Posterior cingulate gyrus (tissue), 11 donors: ENCODE measurements at regions not wholly inside any gene's neighbourhood (a gene's known extent, or its start where the extent isn't known, plus 50 kb on each side); places are given as distances from the start of the nearest gene placed in this dataset.
A peak's percentile ranks its signal among the peaks of the same experiment; 100 is the strongest.
"Not testable (repeated sequence)": the region's sequence is repeated elsewhere in the genome, so short reads cannot be mapped to it uniquely, and the experiment has no call there.

Source experiments
- DNase-seq, 10 donors: peaks; one replicate each; pipeline versions ENCODE4 v3.0.0 to v3.0.0-alpha.2; 2020 to 2021; ENCODE audit warnings: mixed read lengths in 3 of 10
- intact Hi-C: fragments of 100-400 bp; cut with DNase I; formaldehyde crosslinking; loops from one replicate; pipeline ENCODE4 v1.15.1; 2023

GRCh38 chr5:161042443-161042842 is 190.4 kb upstream of the ATP10B start:
- intact Hi-C loops, result no loop called here
- no peak for DNase-seq

GRCh38 chr5:161040818-161041217 is 188.8 kb upstream of the ATP10B start:
- intact Hi-C loops, result no loop called here
- DNase-seq, result no peak

GRCh38 chr5:161036296-161036695 is 184.3 kb upstream of the ATP10B start:
- DNase-seq, result no peak
- intact Hi-C loops, result no loop called here

DNA sequence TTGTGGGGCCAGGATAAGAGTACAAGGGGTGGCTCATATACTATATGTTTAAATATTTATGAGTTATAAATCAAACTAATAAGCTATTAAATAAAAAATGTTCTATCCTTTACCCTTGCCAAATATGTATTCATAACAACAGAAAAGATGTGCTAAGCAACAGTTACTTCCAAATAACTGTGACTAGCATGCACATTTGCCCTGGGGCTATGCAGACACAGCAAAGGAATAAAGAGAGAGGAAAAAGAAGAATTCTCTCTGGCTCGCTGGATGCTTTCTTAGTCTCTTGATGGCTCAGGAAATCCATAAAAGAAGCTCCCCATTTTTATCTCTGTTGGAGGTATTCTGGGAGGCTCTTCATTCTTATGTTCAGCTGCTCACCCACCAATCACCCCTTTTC is 182.4 kb upstream of the ATP10B start:
- DNase-seq, result no peak
- intact Hi-C loops, result no loop called here

GRCh38 chr5:161030229-161030628 is 178.2 kb upstream of the ATP10B start:
- DNase-seq, result no peak
- intact Hi-C loops, result no loop called here

DNA sequence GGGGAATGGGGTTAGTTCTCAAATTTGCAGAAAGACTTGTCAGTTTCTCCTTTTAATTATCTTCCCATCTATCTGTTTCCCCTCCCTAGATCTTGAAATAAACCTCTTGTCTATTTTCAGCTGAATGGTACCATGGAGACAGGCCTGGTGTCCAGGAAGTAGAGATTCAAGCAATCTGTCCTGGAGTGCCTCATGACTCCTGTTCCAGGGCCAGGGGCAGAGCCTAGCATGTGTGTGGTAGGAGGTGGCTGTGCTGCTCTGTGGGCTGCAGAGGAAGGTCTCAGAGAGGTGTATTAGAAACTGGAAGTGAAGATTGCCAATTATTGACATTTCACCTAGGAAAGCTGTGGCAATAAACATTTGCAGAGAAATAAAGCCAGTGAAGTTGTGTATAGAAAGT is 175.8 kb upstream of the ATP10B start:
- DNase-seq, result no peak
- intact Hi-C loops, result no loop called here

- intact Hi-C loops, result no loop called here
- peak in 2 of 10 donors; percentile 16 to 37 for DNase-seq
Observed at GRCh38 chr5:161023551-161023950, 171.5 kb upstream of the ATP10B start.

GRCh38 chr5:161022151-161022550 is 170.1 kb upstream of the ATP10B start:
- intact Hi-C loops, result no loop called here
- no peak for DNase-seq

DNA sequence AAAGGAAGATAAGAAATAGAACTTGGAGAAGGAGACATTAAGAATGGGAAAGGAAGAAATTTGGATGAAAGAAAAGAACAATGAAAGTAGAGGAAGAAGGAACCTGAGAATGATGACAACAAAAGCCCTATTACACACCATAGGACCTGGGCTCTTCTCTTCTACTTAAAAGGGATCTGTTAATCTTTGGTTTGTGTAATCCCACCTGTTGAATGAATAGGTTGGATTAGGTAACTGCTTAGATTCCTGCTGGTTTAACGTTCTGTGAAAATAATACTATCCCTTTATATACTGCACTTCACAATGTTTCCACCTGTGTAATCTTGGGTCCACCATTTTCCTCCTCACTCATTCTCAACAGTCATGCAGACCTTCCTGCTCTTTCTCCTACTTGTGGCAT is 157.8 kb upstream of the ATP10B start:
- intact Hi-C loops, result no loop called here
- DNase-seq, result no peak

DNA sequence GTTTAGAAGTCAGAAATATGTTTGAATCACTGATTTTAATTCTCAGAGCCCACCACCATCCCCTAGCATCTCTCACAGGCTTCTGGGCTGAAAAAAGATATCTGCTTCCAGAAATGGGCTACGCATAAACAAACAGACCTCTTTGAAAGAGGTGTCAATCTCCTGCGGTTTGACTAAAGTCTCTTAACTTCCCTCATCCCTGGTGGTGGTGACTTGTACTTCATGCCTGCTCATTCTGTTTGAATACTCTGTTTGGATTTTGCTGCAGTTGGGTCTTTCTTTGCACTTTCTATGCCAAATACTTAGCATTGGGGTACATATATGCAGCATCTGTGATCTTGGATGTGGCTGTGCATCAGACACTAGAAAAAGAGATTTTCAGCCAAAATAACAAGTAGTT is 157.2 kb upstream of the ATP10B start:
- DNase-seq, result no peak
- intact Hi-C loops, result no loop called here

DNA sequence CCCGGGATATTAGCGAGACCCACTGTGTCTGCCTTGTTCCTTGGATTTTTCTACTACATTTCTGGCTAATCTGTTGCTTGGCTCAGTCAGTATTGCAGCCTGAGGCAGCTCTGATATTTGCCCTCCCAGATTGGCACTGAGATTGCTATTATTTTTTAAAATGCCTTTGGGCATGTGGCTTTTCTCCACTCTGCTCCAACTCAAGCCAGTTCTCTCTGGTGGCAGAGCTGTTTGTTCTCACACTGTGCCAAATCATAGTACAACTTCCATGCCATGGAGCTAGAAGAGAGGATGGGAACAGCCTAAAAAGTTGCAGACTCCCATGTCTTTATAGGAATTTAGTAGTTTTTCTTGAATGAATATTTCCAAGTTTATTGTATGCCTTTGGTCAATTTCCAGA is 155.9 kb upstream of the ATP10B start:
- DNase-seq, result peak in 1 of 10 donors; percentile 8
- intact Hi-C loops, result no loop called here

DNA sequence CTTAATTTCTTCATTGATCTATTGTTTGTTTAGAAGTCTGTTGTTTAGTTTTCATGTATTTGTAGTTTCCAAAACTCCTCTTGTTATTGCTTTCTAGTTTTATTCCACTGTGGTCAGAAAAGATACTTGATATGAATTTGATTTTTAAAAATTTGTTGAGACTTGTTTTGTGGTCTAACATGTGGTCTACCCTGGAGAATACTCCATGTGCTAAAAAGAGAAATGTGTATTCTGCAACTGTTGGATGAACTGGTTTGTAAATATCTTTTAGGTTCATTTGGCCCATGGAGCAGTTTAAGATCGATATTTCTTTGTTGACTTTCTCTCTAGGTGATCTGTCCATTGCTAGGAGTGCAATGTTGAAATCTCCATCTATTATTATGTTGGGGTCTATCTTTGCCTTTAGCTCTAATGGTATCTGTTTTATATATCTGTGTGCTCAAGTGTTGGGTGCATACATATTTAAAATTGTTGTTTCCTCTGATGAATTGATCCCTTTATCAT is 150.6 kb upstream of the ATP10B start:
- intact Hi-C loops, result no loop called here
- no peak for DNase-seq

DNA sequence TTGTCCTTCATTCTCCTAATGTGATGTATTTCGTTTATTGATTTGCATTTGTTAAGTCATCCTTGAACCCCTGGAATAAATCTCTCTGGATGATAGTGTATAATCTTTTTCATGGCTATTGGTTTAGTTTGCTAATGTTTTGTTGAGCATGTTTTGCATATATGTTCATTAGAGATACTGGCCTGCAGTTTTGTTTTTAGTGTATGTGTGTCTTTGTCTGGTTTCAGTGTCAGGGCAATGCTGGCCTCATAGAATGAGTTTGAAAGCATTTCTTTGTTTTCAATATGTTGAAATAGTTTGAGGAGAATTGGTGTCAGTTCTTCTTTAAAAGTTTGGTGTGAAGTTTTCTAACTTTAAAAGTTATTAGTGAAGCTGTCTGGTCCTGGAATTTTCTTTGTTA is 149.6 kb upstream of the ATP10B start:
- no peak for DNase-seq
- intact Hi-C loops, result no loop called here

GRCh38 chr5:161001142-161001541 is 149.1 kb upstream of the ATP10B start:
- intact Hi-C loops, DNase-seq: not testable (repeated sequence)

GRCh38 chr5:160991205-160991604 is 139.2 kb upstream of the ATP10B start:
- intact Hi-C loops, result no loop called here
- no peak for DNase-seq

GRCh38 chr5:160979385-160979784 is 127.4 kb upstream of the ATP10B start:
- no peak for DNase-seq
- intact Hi-C loops, result no loop called here

GRCh38 chr5:160978944-160979343 is 126.9 kb upstream of the ATP10B start:
- intact Hi-C loops, result no loop called here
- no peak for DNase-seq

DNA sequence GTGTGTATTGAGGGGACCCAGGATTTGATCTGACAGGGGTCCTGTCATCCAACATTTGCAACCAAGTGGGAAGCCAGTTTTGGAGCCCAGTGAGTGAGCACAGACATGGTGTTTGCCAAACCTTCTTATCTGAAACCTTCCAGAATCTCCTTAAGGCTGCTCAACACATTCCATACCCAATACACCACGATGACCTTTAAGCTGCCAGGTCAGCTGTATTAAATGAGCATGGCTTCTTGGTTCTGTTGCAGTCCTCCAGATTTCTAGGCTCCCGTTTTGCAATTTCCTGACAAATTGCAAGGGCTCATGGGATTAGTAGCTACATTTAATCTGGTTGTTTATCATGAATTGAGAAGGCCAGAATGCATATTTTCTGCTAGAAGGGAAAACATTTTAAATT is 124.2 kb upstream of the ATP10B start:
- DNase-seq, result no peak
- intact Hi-C loops, result no loop called here

DNA sequence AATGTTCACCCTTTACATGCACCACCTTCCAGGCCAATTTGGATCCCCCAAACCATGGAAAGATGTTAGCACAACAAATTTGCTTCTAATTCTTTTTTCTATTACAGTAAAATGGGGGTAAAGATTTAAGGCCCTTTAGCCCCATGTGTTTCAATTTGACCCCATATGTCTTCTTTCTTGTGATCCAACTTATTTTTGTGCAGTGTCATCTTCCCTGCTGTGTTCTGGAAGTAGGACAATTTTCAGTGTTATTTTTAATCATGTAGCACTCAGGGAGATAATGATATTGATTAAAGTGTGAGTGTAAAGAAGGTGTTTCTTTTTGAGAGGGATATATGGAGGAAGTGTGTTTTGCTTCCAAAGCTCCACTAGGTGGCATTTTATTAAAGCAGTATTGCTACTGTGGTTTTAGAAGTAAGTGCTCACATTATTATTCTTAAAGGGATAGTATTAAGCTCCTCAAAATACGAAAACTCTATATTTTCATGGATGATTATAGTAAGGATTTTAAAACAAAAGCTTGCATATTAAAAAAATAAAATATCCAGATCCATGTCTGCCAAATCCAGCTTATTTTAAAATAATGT is 118.7 kb upstream of the ATP10B start:
- intact Hi-C loops, result no loop called here
- DNase-seq, result no peak

DNA sequence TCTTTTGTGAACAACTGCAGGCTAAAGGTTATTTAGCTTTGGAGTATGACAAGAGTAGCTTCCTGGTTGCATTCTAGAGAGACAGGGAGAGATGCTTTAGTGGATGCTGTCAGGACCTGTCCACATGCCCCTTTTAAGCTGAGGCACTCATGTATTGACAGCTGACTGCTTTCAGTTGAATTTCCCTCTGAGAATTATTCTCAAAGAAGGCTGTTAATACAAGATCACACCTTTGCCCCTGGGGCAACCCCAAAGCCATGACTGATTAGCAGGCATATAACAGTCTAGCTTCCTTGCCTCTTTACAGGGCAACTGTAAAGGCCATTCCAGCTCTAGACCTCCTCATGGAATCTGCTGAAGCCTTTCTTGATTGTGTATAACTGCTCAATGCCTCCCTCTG is 117.6 kb upstream of the ATP10B start:
- intact Hi-C loops, result no loop called here
- no peak for DNase-seq

GRCh38 chr5:160968480-160968879 is 116.5 kb upstream of the ATP10B start:
- intact Hi-C loops, result no loop called here
- DNase-seq, result no peak

DNA sequence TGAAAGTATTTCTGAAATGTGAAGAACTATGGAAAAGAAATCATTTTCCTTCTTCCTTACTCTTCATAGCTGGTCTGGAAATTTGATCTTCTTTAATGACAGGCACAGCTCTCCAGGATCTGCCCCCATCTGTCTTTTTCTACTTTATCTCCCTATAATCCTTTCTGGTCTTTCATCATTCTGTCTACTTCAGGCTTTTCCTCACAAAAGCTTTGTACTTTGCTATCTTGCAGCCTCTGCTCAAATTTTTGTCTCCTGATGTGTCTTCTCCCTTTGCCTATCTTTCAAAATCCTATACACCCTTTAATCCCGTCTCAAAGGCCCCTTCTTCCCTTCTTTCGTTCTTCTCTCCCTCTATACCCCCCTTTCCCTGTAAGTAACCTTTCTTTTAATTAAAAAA is 114.9 kb upstream of the ATP10B start:
- DNase-seq, result no peak
- intact Hi-C loops, result no loop called here

GRCh38 chr5:160961761-160962160 is 109.8 kb upstream of the ATP10B start:
- DNase-seq, result no peak
- intact Hi-C loops, result no loop called here
